ENCODE measurements at regions not wholly inside any gene's neighbourhood (a gene's known extent, or its start where the extent isn't known, plus 50 kb on each side); places are given as distances from the start of the nearest gene placed in this dataset.
"Not testable (repeated sequence)": the region's sequence is repeated elsewhere in the genome, so short reads cannot be mapped to it uniquely, and the experiment has no call there.

- DNase-seq (ENCODE audit: low read depth) (peak; percentile 86), FAIRE-seq (peak; percentile 96)
- H3K9me3 Mint-ChIP-seq (ENCODE audit: unreplicated experiment) = no peaks in the 10 kb centered on the region
- peak overlapping the region; percentile 68 for H3K9ac ChIP-seq (ENCODE audit: low read length)
- no peaks in the 10 kb centered on the region for H3K27me3 Mint-ChIP-seq (ENCODE audit: low read depth, unreplicated experiment)
- H3K4me1 Mint-ChIP-seq (ENCODE audit: low read depth, unreplicated experiment) = peaks cover 56% of the 10 kb centered on the region
- TF ChIP-seq CTCF (IDR thresholded peaks at IDR 0.05; ENCODE audit: insufficient read depth, low read depth, low read length) (no peak), EZH2 (IDR thresholded peaks at IDR 0.05; ENCODE audit: insufficient read depth, low read length) (no peak)
- peaks cover 53% of the 10 kb centered on the region for H3K4me1 ChIP-seq (ENCODE audit: insufficient read depth, low read length)
- peak overlapping the region; percentile 94 for H3K27ac Mint-ChIP-seq (ENCODE audit: unreplicated experiment)
- no peak overlapping the region for H3K4me3 ChIP-seq (ENCODE audit: insufficient read depth, low read depth, low read length)
- no peak overlapping the region for H2AFZ ChIP-seq (ENCODE audit: low read depth, low read length)
- no peak overlapping the region for H3K4me3 Mint-ChIP-seq (ENCODE audit: unreplicated experiment)
- no peaks in the 10 kb centered on the region for H3K36me3 Mint-ChIP-seq (ENCODE audit: low read depth, unreplicated experiment)
- H3K36me3 ChIP-seq (ENCODE audit: insufficient read depth, low read length) = peaks cover under 1% of the 10 kb centered on the region
- H3K79me2 ChIP-seq (ENCODE audit: insufficient read depth, low read length) = peaks cover 73% of the 10 kb centered on the region
- H4K20me1 ChIP-seq (ENCODE audit: insufficient read depth, low read length) = peaks cover 8% of the 10 kb centered on the region
- H3K27ac ChIP-seq (ENCODE audit: low read depth, low read length) = peak overlapping the region; percentile 94
- H3K9me3 ChIP-seq (ENCODE audit: insufficient read depth, low read depth, low read length) = no peaks in the 10 kb centered on the region
- H3K27me3 ChIP-seq (ENCODE audit: insufficient read depth, low read length) = no peaks in the 10 kb centered on the region
- H3K4me2 ChIP-seq (ENCODE audit: low read length) = peak overlapping the region; percentile 77
These were observed 87.0 kb upstream of the DST start for GRCh38 chr6:56729719-56730118.

GRCh38 chr6:56729166-56729565 is 86.5 kb upstream of the DST start:
- peak overlapping the region; percentile 41 for H3K27ac Mint-ChIP-seq (ENCODE audit: unreplicated experiment)
- H3K9ac ChIP-seq (ENCODE audit: low read length); H3K36me3 Mint-ChIP-seq (ENCODE audit: low read depth, unreplicated experiment); H3K36me3 ChIP-seq (ENCODE audit: insufficient read depth, low read length); H3K9me3 Mint-ChIP-seq (ENCODE audit: unreplicated experiment); H3K4me3 Mint-ChIP-seq (ENCODE audit: unreplicated experiment); H3K27me3 ChIP-seq (ENCODE audit: insufficient read depth, low read length); DNase-seq (ENCODE audit: low read depth); H2AFZ ChIP-seq (ENCODE audit: low read depth, low read length); FAIRE-seq; H3K9me3 ChIP-seq (ENCODE audit: insufficient read depth, low read depth, low read length); H4K20me1 ChIP-seq (ENCODE audit: insufficient read depth, low read length); H3K4me3 ChIP-seq (ENCODE audit: insufficient read depth, low read depth, low read length); H3K27me3 Mint-ChIP-seq (ENCODE audit: low read depth, unreplicated experiment): not testable (repeated sequence)
- Histone ChIP-seq H3K27ac (ENCODE audit: low read depth, low read length) (peak overlapping the region; percentile 94), H3K4me2 (ENCODE audit: low read length) (peak overlapping the region; percentile 41), H3K4me1 (ENCODE audit: insufficient read depth, low read length) (peaks cover 59% of the 10 kb centered on the region), H3K79me2 (ENCODE audit: insufficient read depth, low read length) (peaks cover 69% of the 10 kb centered on the region)
- H3K4me1 Mint-ChIP-seq (ENCODE audit: low read depth, unreplicated experiment) = peaks cover 61% of the 10 kb centered on the region

- H3K27me3 Mint-ChIP-seq (ENCODE audit: low read depth, unreplicated experiment) = no peaks in the 10 kb centered on the region
- peak; percentile 67 for FAIRE-seq
- Histone ChIP-seq H3K4me3 (ENCODE audit: insufficient read depth, low read depth, low read length) (no peak overlapping the region), H4K20me1 (ENCODE audit: insufficient read depth, low read length) (peaks cover 9% of the 10 kb centered on the region), H3K27ac (ENCODE audit: low read depth, low read length) (peak overlapping the region; percentile 14), H3K9me3 (ENCODE audit: insufficient read depth, low read depth, low read length) (no peaks in the 10 kb centered on the region), H3K4me2 (ENCODE audit: low read length) (peak overlapping the region; percentile 7), H3K79me2 (ENCODE audit: insufficient read depth, low read length) (peaks cover 68% of the 10 kb centered on the region), H3K9ac (ENCODE audit: low read length) (no peak overlapping the region), H2AFZ (ENCODE audit: low read depth, low read length) (no peak overlapping the region), H3K36me3 (ENCODE audit: insufficient read depth, low read length) (no peaks in the 10 kb centered on the region), H3K4me1 (ENCODE audit: insufficient read depth, low read length) (peaks cover 57% of the 10 kb centered on the region), H3K27me3 (ENCODE audit: insufficient read depth, low read length) (no peaks in the 10 kb centered on the region)
- H3K9me3 Mint-ChIP-seq (ENCODE audit: unreplicated experiment) = no peaks in the 10 kb centered on the region
- peak overlapping the region; percentile 7 for H3K4me3 Mint-ChIP-seq (ENCODE audit: unreplicated experiment)
- H3K36me3 Mint-ChIP-seq (ENCODE audit: low read depth, unreplicated experiment) = no peaks in the 10 kb centered on the region
- TF ChIP-seq EZH2 (IDR thresholded peaks at IDR 0.05; ENCODE audit: insufficient read depth, low read length) = no peak
- no peak for TF ChIP-seq CTCF (IDR thresholded peaks at IDR 0.05; ENCODE audit: insufficient read depth, low read depth, low read length)
- peak; percentile 71 for DNase-seq (ENCODE audit: low read depth)
- H3K4me1 Mint-ChIP-seq (ENCODE audit: low read depth, unreplicated experiment) = peaks cover 70% of the 10 kb centered on the region
- peak overlapping the region; percentile 81 for H3K27ac Mint-ChIP-seq (ENCODE audit: unreplicated experiment)
These were observed 84.6 kb upstream of the DST start for GRCh38 chr6:56727097-56727850.

Measured in astrocyte (in vitro differentiated cells and primary cell).